H9 (cell line): ENCODE measurements at regions not wholly inside any gene's neighbourhood (a gene's known extent, or its start where the extent isn't known, plus 50 kb on each side); places are given as distances from the start of the nearest gene placed in this dataset.

Experiments used
- DNase-seq: peaks from one replicate; pipeline ENCODE4 v3.0.0-alpha.2; 2017
- H2AFZ ChIP-seq: one replicate; pipeline ENCODE4 v1.6.1; 2013; ENCODE audit warnings: mild to moderate bottlenecking, low read length, control low read depth, moderate library complexity
- H2AK5ac ChIP-seq: 2 replicates; pipeline ENCODE4 v1.6.1; 2013; ENCODE audit warnings: low read length, control low read depth, mixed read lengths; ENCODE audit not compliant: insufficient read length
- H2BK120ac ChIP-seq: one replicate; pipeline ENCODE4 v1.6.1; 2013; ENCODE audit warnings: low read depth, mild to moderate bottlenecking, low read length, control low read depth, inconsistent platforms; ENCODE audit not compliant: poor library complexity, severe bottlenecking
- H2BK12ac ChIP-seq: 2 replicates; pipeline ENCODE4 v1.6.1; 2013; ENCODE audit warnings: low read length, control low read depth, mixed read lengths, low read depth; ENCODE audit not compliant: insufficient read length
- H2BK15ac ChIP-seq: 2 replicates; pipeline ENCODE4 v1.6.1; 2013; ENCODE audit warnings: low read depth, low read length, control low read depth
- H2BK20ac ChIP-seq: one replicate; pipeline ENCODE4 v1.6.1; 2013; ENCODE audit warnings: low read depth, mild to moderate bottlenecking, low read length, control low read depth, inconsistent platforms; ENCODE audit not compliant: poor library complexity, severe bottlenecking
- H2BK5ac ChIP-seq: 2 replicates; pipeline ENCODE4 v1.6.1; 2013; ENCODE audit warnings: low read length, control low read depth, mixed read lengths; ENCODE audit not compliant: insufficient read length
- H3K14ac ChIP-seq: 2 replicates; pipeline ENCODE4 v1.6.1; 2013; ENCODE audit warnings: low read length, control low read depth; ENCODE audit not compliant: insufficient read depth
- H3K18ac ChIP-seq: 2 replicates; pipeline ENCODE4 v1.6.1; 2013; ENCODE audit warnings: low read depth, mild to moderate bottlenecking, mixed read lengths, low read length, control low read depth; ENCODE audit not compliant: insufficient read length
- H3K23ac ChIP-seq: 2 replicates; pipeline ENCODE4 v1.6.1; 2013; ENCODE audit warnings: low read length, control low read depth, mixed read lengths, low read depth; ENCODE audit not compliant: insufficient read length
- H3K23me2 ChIP-seq: 2 replicates; pipeline ENCODE4 v1.6.1; 2013; ENCODE audit warnings: low read depth, mild to moderate bottlenecking, mixed read lengths, low read length, control low read depth; ENCODE audit not compliant: insufficient read length, poor library complexity, severe bottlenecking
- H3K27ac ChIP-seq: 2 replicates; pipeline ENCODE4 v1.5.1; 2013; ENCODE audit warnings: low read length, control low read depth, mixed read lengths, low read depth; ENCODE audit not compliant: insufficient read length
- H3K27me3 ChIP-seq: 2 replicates; pipeline ENCODE4 v1.6.1; 2013; ENCODE audit warnings: low read length, control low read depth, inconsistent platforms; ENCODE audit not compliant: insufficient read depth
- H3K4ac ChIP-seq: 2 replicates; pipeline ENCODE4 v1.6.1; 2013; ENCODE audit warnings: low read depth, mild to moderate bottlenecking, control low read depth, inconsistent platforms, low read length, moderate library complexity
- H3K4me1 ChIP-seq: 2 replicates; pipeline ENCODE4 v1.6.1; 2013; ENCODE audit warnings: low read length, control low read depth, inconsistent platforms; ENCODE audit not compliant: insufficient read depth
- H3K4me2 ChIP-seq: 2 replicates; pipeline ENCODE4 v1.6.1; 2013; ENCODE audit warnings: low read length, control low read depth, mixed read lengths; ENCODE audit not compliant: insufficient read length, insufficient read depth
- H3K56ac ChIP-seq: 2 replicates; pipeline ENCODE4 v1.6.1; 2013; ENCODE audit warnings: low read depth, mild to moderate bottlenecking, mixed read lengths, low read length, control low read depth; ENCODE audit not compliant: insufficient read length
- H3K79me1 ChIP-seq: 2 replicates; pipeline ENCODE4 v1.6.1; 2013; ENCODE audit warnings: low read depth, mild to moderate bottlenecking, moderate library complexity, low read length, control low read depth, inconsistent platforms; ENCODE audit not compliant: insufficient read depth, poor library complexity, severe bottlenecking
- H3K79me2 ChIP-seq: 2 replicates; pipeline ENCODE4 v1.6.1; 2013; ENCODE audit warnings: low read length, control low read depth, inconsistent platforms; ENCODE audit not compliant: insufficient read depth
- H3K9ac ChIP-seq: 2 replicates; pipeline ENCODE4 v1.6.1; 2013; ENCODE audit warnings: low read length, control low read depth, mixed read lengths; ENCODE audit not compliant: insufficient read length; ENCODE audit errors: extremely low read depth
- H3K9me3 ChIP-seq: one replicate; pipeline ENCODE4 v1.6.1; 2013; ENCODE audit warnings: low read depth, low read length, inconsistent platforms; ENCODE audit not compliant: control insufficient read depth
- H3T11ph ChIP-seq: one replicate; pipeline ENCODE4 v1.6.1; 2013; ENCODE audit warnings: mild to moderate bottlenecking, low read length, control low read depth, inconsistent platforms
- H4K20me1 ChIP-seq: one replicate; pipeline ENCODE4 v1.6.1; 2013; ENCODE audit not compliant: control insufficient read depth, insufficient read length, insufficient read depth
- H4K5ac ChIP-seq: 2 replicates; pipeline ENCODE4 v1.6.1; 2013; ENCODE audit warnings: low read depth, mild to moderate bottlenecking, mixed read lengths, low read length, control low read depth; ENCODE audit not compliant: insufficient read length
- H4K8ac ChIP-seq: replicated peaks from 2 replicates; pipeline ENCODE4 v1.6.1; 2013; ENCODE audit warnings: low read length, control low read depth, mixed read lengths, low read depth; ENCODE audit not compliant: insufficient read length
- H4K91ac ChIP-seq: 2 replicates; pipeline ENCODE4 v1.6.1; 2013; ENCODE audit warnings: low read depth, mild to moderate bottlenecking, moderate library complexity, mixed read lengths, low read length, control low read depth; ENCODE audit not compliant: insufficient read length
- H3K27ac Mint-ChIP-seq, 3 experiments: 2 replicates in 2 of 3; 3 replicates in 1 of 3; pipeline ENCODE4 v1.8.0; 2020 to 2021; ENCODE audit warnings: mixed read lengths in 3 of 3, mild to moderate bottlenecking in 1 of 3, moderate library complexity in 1 of 3
- H3K27me3 Mint-ChIP-seq: 2 replicates; pipeline ENCODE4 v1.8.0; 2021; ENCODE audit warnings: low read depth, mild to moderate bottlenecking, moderate library complexity, mixed read lengths
- H3K36me3 Mint-ChIP-seq, 3 experiments: 2 replicates in 2 of 3; 3 replicates in 1 of 3; pipeline ENCODE4 v1.8.0; 2020 to 2021; ENCODE audit warnings: low read depth in 3 of 3, mixed read lengths in 3 of 3; ENCODE audit not compliant: insufficient read depth in 1 of 3
- H3K4me1 Mint-ChIP-seq, 2 experiments: 2 replicates each; pipeline ENCODE4 v1.8.0; 2020; ENCODE audit warnings: mixed read lengths in 2 of 2
- H3K4me3 Mint-ChIP-seq, 2 experiments: 2 replicates in 1 of 2; 3 replicates in 1 of 2; pipeline ENCODE4 v1.8.0; 2020 to 2021; ENCODE audit warnings: mild to moderate bottlenecking in 2 of 2, mixed read lengths in 2 of 2, moderate library complexity in 1 of 2
- H3K9me3 Mint-ChIP-seq, 2 experiments: 2 replicates in 1 of 2; 3 replicates in 1 of 2; pipeline ENCODE4 v1.8.0; 2020; ENCODE audit warnings: mild to moderate bottlenecking in 2 of 2, mixed read lengths in 2 of 2, moderate library complexity in 1 of 2
- WGBS: extraction: QIAGEN DNeasy Blood & Tissue Kit; methylation state at CpG from one replicate; pipeline ENCODE4 v1.1.7; 2013; ENCODE audit warnings: missing lambda C conversion rate, low lambda C conversion rate, mixed read lengths; ENCODE audit not compliant: insufficient read length; ENCODE audit errors: extremely low coverage; 5-methylcytosine and 5-hydroxymethylcytosine counted together
- TF ChIP-seq, protein P1 (sequence below): fragments of 200-600 bp; sonication (generic); conservative IDR thresholded peaks from 3 replicates; pipeline ENCODE4 v1.8.0; 2021; ENCODE audit warnings: antibody characterized with exemption, mild to moderate bottlenecking

DNA sequence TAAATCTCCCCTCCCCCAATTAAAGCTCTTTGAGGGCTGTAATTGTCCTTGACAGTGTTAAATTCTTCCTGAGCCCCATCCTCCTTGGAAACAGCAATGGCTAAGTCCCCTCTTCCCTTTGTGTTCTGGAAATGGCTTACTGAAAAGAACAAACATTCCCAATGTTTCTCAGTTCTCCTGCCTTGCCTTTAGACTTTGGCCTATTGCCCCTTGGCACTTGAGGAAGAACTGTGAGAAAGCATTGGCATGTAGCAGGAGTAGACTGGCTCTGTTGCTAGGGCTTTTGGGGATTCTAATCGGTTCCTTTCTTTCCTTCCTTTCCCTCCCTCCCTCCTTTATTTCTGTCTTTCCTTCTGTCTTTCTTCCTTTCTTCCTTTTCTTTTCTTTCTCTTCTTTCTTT, 463.3 kb upstream of the PODXL start:
- Mint-ChIP-seq H3K4me1 (no peaks in the 10 kb centered on the region), H3K4me3 (no peak overlapping the region), H3K27ac (0 out of 7 replicates have a peak overlapping the region, but pooled peaks of 1 of the 3 experiments have one; percentile 16), H3K27me3 (peaks cover 9% of the 10 kb centered on the region), H3K36me3 (peaks cover 0 to 11% (median 8%) of the 10 kb centered on the region in 3 experiments; a peak in 5 of 7 replicates), H3K9me3 (peaks cover 12 to 17% of the 10 kb centered on the region in 2 experiments)
- no peak overlapping the region for H3K18ac ChIP-seq
- no peak overlapping the region for H3K27ac ChIP-seq
- H3T11ph ChIP-seq: no peak overlapping the region
- H2BK120ac ChIP-seq: no peak overlapping the region
- H3K9ac ChIP-seq: no peak overlapping the region
- no peaks in the 10 kb centered on the region for H3K9me3 ChIP-seq
- H3K79me2 ChIP-seq: no peaks in the 10 kb centered on the region; the same call in 1 of the 2 replicates
- H3K27me3 ChIP-seq: no peaks in the 10 kb centered on the region; the same call in 1 of the 2 replicates
- no peak overlapping the region for H2BK5ac ChIP-seq
- no peak overlapping the region for H2BK12ac ChIP-seq
- H4K8ac ChIP-seq: no peak overlapping the region
- no peak overlapping the region for H2BK15ac ChIP-seq
- H3K23ac ChIP-seq: no peak overlapping the region
- no CpG with 5 or more reads among the region's 1 CpG for WGBS
- no peaks in the 10 kb centered on the region for H3K23me2 ChIP-seq
- H3K79me1 ChIP-seq: no peaks in the 10 kb centered on the region
- no peak for DNase-seq
- H2AFZ ChIP-seq: no peak overlapping the region
- H4K20me1 ChIP-seq: no peaks in the 10 kb centered on the region
- H3K4ac ChIP-seq: no peak overlapping the region
- no peak overlapping the region for H3K4me2 ChIP-seq
- H3K56ac ChIP-seq: no peak overlapping the region
- H4K91ac ChIP-seq: no peak overlapping the region
- no peak overlapping the region for H4K5ac ChIP-seq
- H3K14ac ChIP-seq: no peak overlapping the region
- H2AK5ac ChIP-seq: no peak overlapping the region
- H2BK20ac ChIP-seq: no peak overlapping the region
- TF ChIP-seq, protein P1, sequence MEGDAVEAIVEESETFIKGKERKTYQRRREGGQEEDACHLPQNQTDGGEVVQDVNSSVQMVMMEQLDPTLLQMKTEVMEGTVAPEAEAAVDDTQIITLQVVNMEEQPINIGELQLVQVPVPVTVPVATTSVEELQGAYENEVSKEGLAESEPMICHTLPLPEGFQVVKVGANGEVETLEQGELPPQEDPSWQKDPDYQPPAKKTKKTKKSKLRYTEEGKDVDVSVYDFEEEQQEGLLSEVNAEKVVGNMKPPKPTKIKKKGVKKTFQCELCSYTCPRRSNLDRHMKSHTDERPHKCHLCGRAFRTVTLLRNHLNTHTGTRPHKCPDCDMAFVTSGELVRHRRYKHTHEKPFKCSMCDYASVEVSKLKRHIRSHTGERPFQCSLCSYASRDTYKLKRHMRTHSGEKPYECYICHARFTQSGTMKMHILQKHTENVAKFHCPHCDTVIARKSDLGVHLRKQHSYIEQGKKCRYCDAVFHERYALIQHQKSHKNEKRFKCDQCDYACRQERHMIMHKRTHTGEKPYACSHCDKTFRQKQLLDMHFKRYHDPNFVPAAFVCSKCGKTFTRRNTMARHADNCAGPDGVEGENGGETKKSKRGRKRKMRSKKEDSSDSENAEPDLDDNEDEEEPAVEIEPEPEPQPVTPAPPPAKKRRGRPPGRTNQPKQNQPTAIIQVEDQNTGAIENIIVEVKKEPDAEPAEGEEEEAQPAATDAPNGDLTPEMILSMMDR: no peak
- H3K4me1 ChIP-seq: no peaks in the 10 kb centered on the region
